ENCODE measurements at regions not wholly inside any gene's neighbourhood (a gene's known extent, or its start where the extent isn't known, plus 50 kb on each side); places are given as distances from the start of the nearest gene placed in this dataset.

GRCh38 chr5:22928821-22929482 lies 75.8 kb upstream of the CDH12 start:
- TF ChIP-seq CTCF (conservative IDR thresholded peaks at IDR 0.05 in 1 of 2, IDR thresholded peaks at IDR 0.05 in 1 of 2; ENCODE audit: extremely low read depth in 1 of 2, insufficient read depth in 1 of 2, low read depth in 1 of 2, low read length in 2 of 2) = no peak
- TF ChIP-seq EZH2 (IDR thresholded peaks at IDR 0.05; ENCODE audit: borderline replicate concordance, low read length) = no peak

Measured in mammary epithelial cell (primary cell).